SK-N-SH (cell line): ENCODE measurements at regions not wholly inside any gene's neighbourhood (a gene's known extent, or its start where the extent isn't known, plus 50 kb on each side); places are given as distances from the start of the nearest gene placed in this dataset.

Source experiments
- CTCF ChIA-PET: fragments of 300-600, 350-600 bp; formaldehyde crosslinking; extraction: SDS; loops from one replicate; lab custom pipeline; 2021; lab: Yijun Ruan, JAX
- POLR2A ChIA-PET: fragments of 350-600 bp; sonication (Branson Sonifier 250); formaldehyde crosslinking; extraction: SDS; loops from one replicate; lab custom pipeline; 2020; ENCODE audit warnings: antibody characterized with exemption, inconsistent platforms; lab: Yijun Ruan, JAX
- DNase-seq: peaks from one replicate; pipeline ENCODE4 v3.0.0; 2012
- H2AFZ ChIP-seq: fragments of 200-600 bp; sonication (generic); 2 replicates; pipeline ENCODE4 v1.8.1; 2016; ENCODE audit warnings: antibody characterized with exemption, mild to moderate bottlenecking, low read depth
- H3F3A ChIP-seq: fragments of 200-600 bp; sonication (generic); replicated peaks from 2 replicates; pipeline ENCODE3; 2016; ENCODE audit warnings: antibody characterized with exemption, mild to moderate bottlenecking; ENCODE audit not compliant: insufficient read depth
- H3K27ac ChIP-seq, 2 experiments: fragments of 200-500 bp in 1 of 2; fragments of 200-600 bp in 1 of 2; sonication (Bioruptor generic) in 1 of 2; sonication (generic), shearing (Covaris generic) in 1 of 2; 2 replicates each; pipeline versions ENCODE4 v1.5.1 to v1.6.1; 2014 to 2016; ENCODE audit warnings: low read depth in 2 of 2, inconsistent platforms in 1 of 2, low read length in 1 of 2, mild to moderate bottlenecking in 1 of 2, mixed read lengths in 1 of 2
- H3K27me3 ChIP-seq: fragments of 200-600 bp; sonication (generic), shearing (Covaris generic); 2 replicates; pipeline ENCODE4 v1.6.1; 2016; ENCODE audit warnings: mixed run types; ENCODE audit not compliant: insufficient read depth
- H3K36me3 ChIP-seq, 2 experiments: fragments of 200-500 bp in 1 of 2; fragments of 200-600 bp in 1 of 2; sonication (Bioruptor generic) in 1 of 2; sonication (generic) in 1 of 2; replicated peaks in 1 of 2; 2 replicates each; pipeline versions ENCODE3 to v1.5.1; 2014 to 2016; ENCODE audit warnings: low read length in 1 of 2, mild to moderate bottlenecking in 1 of 2; ENCODE audit not compliant: insufficient read depth in 2 of 2, control insufficient read depth in 1 of 2
- H3K4me1 ChIP-seq, 2 experiments: fragments of 200-500 bp in 1 of 2; fragments of 200-600 bp in 1 of 2; sonication (Bioruptor generic) in 1 of 2; sonication (generic), shearing (Covaris generic) in 1 of 2; 2 replicates each; pipeline versions ENCODE4 v1.5.1 to v1.6.1; 2014 to 2016; ENCODE audit warnings: low read depth in 1 of 2, low read length in 1 of 2, mixed run types in 1 of 2; ENCODE audit not compliant: insufficient read depth in 2 of 2, control insufficient read depth in 1 of 2
- H3K4me2 ChIP-seq: fragments of 200-600 bp; sonication (generic), shearing (Covaris generic); 2 replicates; pipeline ENCODE4 v1.6.1; 2017; ENCODE audit warnings: mixed run types
- H3K4me3 ChIP-seq, 2 experiments: fragments of 200-500 bp in 1 of 2; fragments of 200-600 bp in 1 of 2; sonication (Bioruptor generic) in 1 of 2; sonication (generic), shearing (Covaris generic) in 1 of 2; 2 replicates each; pipeline versions ENCODE4 v1.5.1 to v1.8.1; 2014 to 2016; ENCODE audit warnings: low read depth in 2 of 2, inconsistent platforms in 1 of 2, low read length in 1 of 2, mild to moderate bottlenecking in 1 of 2, mixed read lengths in 1 of 2, moderate library complexity in 1 of 2
- H3K79me2 ChIP-seq: fragments of 200-600 bp; sonication (generic); 2 replicates; pipeline ENCODE4 v1.8.1; 2017; ENCODE audit warnings: mild to moderate bottlenecking; ENCODE audit not compliant: insufficient read depth
- H3K9ac ChIP-seq: fragments of 200-600 bp; sonication (generic); 2 replicates; pipeline ENCODE4 v1.6.1; 2017; ENCODE audit warnings: mixed run types
- H3K9me2 ChIP-seq: fragments of 200-600 bp; sonication (generic); 2 replicates; pipeline ENCODE4 v1.6.1; 2017; ENCODE audit warnings: mixed run types
- H3K9me3 ChIP-seq: fragments of 200-600 bp; sonication (generic); 2 replicates; pipeline ENCODE4 v1.6.1; 2017; ENCODE audit warnings: mixed run types, mild to moderate bottlenecking, moderate library complexity
- H4K20me1 ChIP-seq: fragments of 200-600 bp; sonication (generic); 2 replicates; pipeline ENCODE4 v1.6.1; 2017; ENCODE audit warnings: mild to moderate bottlenecking, mixed run types; ENCODE audit not compliant: insufficient read depth
- CHD2 ChIP-seq: fragments of 150-350 bp; IDR thresholded peaks from 2 replicates; pipeline ENCODE4 v1.6.1; 2018; ENCODE audit warnings: low read length; ENCODE audit not compliant: partially characterized antibody
- ELF1 ChIP-seq: IDR thresholded peaks from 2 replicates; pipeline ENCODE4 v1.4.0; 2012
- EP300 ChIP-seq, 2 experiments: IDR thresholded peaks; 2 replicates each; pipeline versions ENCODE4 v1.4.0 to v1.6.1; 2012; ENCODE audit warnings: borderline replicate concordance in 1 of 2, low read depth in 1 of 2, low read length in 1 of 2
- FOXJ3 ChIP-seq: sonication (generic); formaldehyde crosslinking; IDR thresholded peaks from 2 replicates; pipeline ENCODE4 v1.5.1; 2020; ENCODE audit warnings: mild to moderate bottlenecking, missing genetic modification reagents
- GABPA ChIP-seq: IDR thresholded peaks from 2 replicates; pipeline ENCODE4 v1.4.0; 2012; ENCODE audit warnings: low read depth, mild to moderate bottlenecking
- GATA2 ChIP-seq: sonication (generic); formaldehyde crosslinking; IDR thresholded peaks from 2 replicates; pipeline ENCODE4 v1.5.0; 2020; ENCODE audit warnings: mild to moderate bottlenecking, missing genetic modification reagents
- MEF2A ChIP-seq: IDR thresholded peaks from 2 replicates; pipeline ENCODE4 v1.4.0; 2012; ENCODE audit warnings: low read depth, borderline replicate concordance
- MXI1 ChIP-seq: IDR thresholded peaks from 2 replicates; pipeline ENCODE4 v1.6.1; 2012; ENCODE audit warnings: mild to moderate bottlenecking, low read depth, low read length, improper control_type of control experiment
- NFIC ChIP-seq: IDR thresholded peaks from 2 replicates; pipeline ENCODE4 v1.4.0; 2012; ENCODE audit warnings: borderline replicate concordance
- POLR2AphosphoS5 ChIP-seq: IDR thresholded peaks from 2 replicates; pipeline ENCODE4 v1.6.1; 2012; ENCODE audit warnings: low read depth, low read length
- RAD21 ChIP-seq: IDR thresholded peaks from 2 replicates; pipeline ENCODE4 v1.6.1; 2012; ENCODE audit warnings: mild to moderate bottlenecking, low read length
- RFX5 ChIP-seq: IDR thresholded peaks from 2 replicates; pipeline ENCODE4 v1.6.1; 2012; ENCODE audit warnings: mild to moderate bottlenecking, improper control_type of control experiment, low read length
- SIN3A ChIP-seq: IDR thresholded peaks from 2 replicates; pipeline ENCODE4 v1.6.1; 2012; ENCODE audit warnings: low read depth, mild to moderate bottlenecking, low read length, moderate library complexity, borderline replicate concordance
- SMC3 ChIP-seq: IDR thresholded peaks from 2 replicates; pipeline ENCODE4 v1.6.1; 2012; ENCODE audit warnings: low read depth, low read length, improper control_type of control experiment
- TAF1 ChIP-seq: IDR thresholded peaks from 2 replicates; pipeline ENCODE4 v1.6.1; 2012; ENCODE audit warnings: low read depth, mild to moderate bottlenecking, low read length, moderate library complexity, borderline replicate concordance
- TCF12 ChIP-seq: IDR thresholded peaks from 2 replicates; pipeline ENCODE4 v1.4.0; 2012
- WGBS: methylation state at CpG from one replicate; pipeline ENCODE4 v1.1.6; 2017; ENCODE audit warnings: low lambda C conversion rate; 5-methylcytosine and 5-hydroxymethylcytosine counted together
- TF ChIP-seq, protein P1 (sequence below): fragments of 200-600 bp; sonication (generic); IDR thresholded peaks from 2 replicates; pipeline ENCODE4 v1.6.1; 2017; ENCODE audit warnings: antibody characterized with exemption, mild to moderate bottlenecking, moderate library complexity
- TF ChIP-seq, protein P2 (sequence below): IDR thresholded peaks from 2 replicates; pipeline ENCODE4 v1.4.0; 2012; ENCODE audit warnings: low read depth, borderline replicate concordance
- TF ChIP-seq, protein P3 (sequence below): fragments of 150-350 bp; IDR thresholded peaks from 2 replicates; pipeline ENCODE4 v1.6.1; 2017; ENCODE audit warnings: antibody characterized with exemption, low read length, low read depth, borderline replicate concordance

DNA sequence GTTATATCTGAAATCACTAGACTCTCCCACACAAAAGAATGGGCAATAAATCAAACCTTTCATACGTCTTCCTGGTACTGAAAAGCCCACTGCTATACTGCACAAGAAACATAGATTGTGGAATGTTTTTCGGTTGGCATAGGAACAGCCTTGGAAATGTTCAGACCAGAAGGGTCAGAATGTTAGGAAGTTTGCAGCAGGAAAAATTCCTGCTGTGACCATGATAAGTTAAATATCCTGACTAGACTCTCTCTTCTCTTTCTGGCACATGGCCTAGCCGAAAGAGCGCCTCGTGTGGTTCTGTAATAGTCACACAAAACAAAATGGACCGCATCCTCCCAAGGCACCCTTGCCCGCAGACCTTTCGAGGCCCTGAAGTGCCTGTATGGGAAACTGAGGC is 427.2 kb downstream of the COG6 start:
- Histone ChIP-seq H3K9ac (no peak overlapping the region), H3K79me2 (no peaks in the 10 kb centered on the region)
- ChIA-PET POLR2A (no interaction called here), CTCF (no interaction called here)
- TF ChIP-seq POLR2AphosphoS5 (no peak), SMC3 (no peak), GATA2 (CRISPR knock-in tag) (no peak), RFX5 (no peak), NFIC (no peak), RAD21 (no peak), EP300 (IDR thresholded peaks at IDR 0.05; ENCODE audit: borderline replicate concordance in 1 of 2, low read depth in 1 of 2, low read length in 1 of 2) (no peak), ELF1 (no peak), GABPA (no peak), MXI1 (no peak), FOXJ3 (CRISPR knock-in tag) (no peak), SIN3A (no peak), TCF12 (no peak), TAF1 (no peak), CHD2 (no peak), MEF2A (no peak)
- TF ChIP-seq, protein P1, sequence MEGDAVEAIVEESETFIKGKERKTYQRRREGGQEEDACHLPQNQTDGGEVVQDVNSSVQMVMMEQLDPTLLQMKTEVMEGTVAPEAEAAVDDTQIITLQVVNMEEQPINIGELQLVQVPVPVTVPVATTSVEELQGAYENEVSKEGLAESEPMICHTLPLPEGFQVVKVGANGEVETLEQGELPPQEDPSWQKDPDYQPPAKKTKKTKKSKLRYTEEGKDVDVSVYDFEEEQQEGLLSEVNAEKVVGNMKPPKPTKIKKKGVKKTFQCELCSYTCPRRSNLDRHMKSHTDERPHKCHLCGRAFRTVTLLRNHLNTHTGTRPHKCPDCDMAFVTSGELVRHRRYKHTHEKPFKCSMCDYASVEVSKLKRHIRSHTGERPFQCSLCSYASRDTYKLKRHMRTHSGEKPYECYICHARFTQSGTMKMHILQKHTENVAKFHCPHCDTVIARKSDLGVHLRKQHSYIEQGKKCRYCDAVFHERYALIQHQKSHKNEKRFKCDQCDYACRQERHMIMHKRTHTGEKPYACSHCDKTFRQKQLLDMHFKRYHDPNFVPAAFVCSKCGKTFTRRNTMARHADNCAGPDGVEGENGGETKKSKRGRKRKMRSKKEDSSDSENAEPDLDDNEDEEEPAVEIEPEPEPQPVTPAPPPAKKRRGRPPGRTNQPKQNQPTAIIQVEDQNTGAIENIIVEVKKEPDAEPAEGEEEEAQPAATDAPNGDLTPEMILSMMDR: no peak
- TF ChIP-seq, protein P2, sequence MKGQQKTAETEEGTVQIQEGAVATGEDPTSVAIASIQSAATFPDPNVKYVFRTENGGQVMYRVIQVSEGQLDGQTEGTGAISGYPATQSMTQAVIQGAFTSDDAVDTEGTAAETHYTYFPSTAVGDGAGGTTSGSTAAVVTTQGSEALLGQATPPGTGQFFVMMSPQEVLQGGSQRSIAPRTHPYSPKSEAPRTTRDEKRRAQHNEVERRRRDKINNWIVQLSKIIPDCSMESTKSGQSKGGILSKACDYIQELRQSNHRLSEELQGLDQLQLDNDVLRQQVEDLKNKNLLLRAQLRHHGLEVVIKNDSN: no peak
- TF ChIP-seq, protein P3, sequence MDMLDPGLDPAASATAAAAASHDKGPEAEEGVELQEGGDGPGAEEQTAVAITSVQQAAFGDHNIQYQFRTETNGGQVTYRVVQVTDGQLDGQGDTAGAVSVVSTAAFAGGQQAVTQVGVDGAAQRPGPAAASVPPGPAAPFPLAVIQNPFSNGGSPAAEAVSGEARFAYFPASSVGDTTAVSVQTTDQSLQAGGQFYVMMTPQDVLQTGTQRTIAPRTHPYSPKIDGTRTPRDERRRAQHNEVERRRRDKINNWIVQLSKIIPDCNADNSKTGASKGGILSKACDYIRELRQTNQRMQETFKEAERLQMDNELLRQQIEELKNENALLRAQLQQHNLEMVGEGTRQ: no peak
- TF ChIP-seq, all 33 proteins: peak for 0
- Histone ChIP-seq H3K4me2 (no peak overlapping the region), H3K9me2 (no peaks in the 10 kb centered on the region), H3K27ac (no peak overlapping the region), H3F3A (no peaks in the 10 kb centered on the region), H3K27me3 (no peaks in the 10 kb centered on the region), H3K4me1 (no peaks in the 10 kb centered on the region), H3K36me3 (no peaks in the 10 kb centered on the region), H2AFZ (no peak overlapping the region), H3K4me3 (no peak overlapping the region), H3K9me3 (no peaks in the 10 kb centered on the region), H4K20me1 (no peaks in the 10 kb centered on the region)
- 79% methylated on average over 8 of the region's 8 CpGs for WGBS
- DNase-seq: no peak
